B cell (primary cell): ENCODE measurements at regions not wholly inside any gene's neighbourhood (a gene's known extent, or its start where the extent isn't known, plus 50 kb on each side); places are given as distances from the start of the nearest gene placed in this dataset.

Experiments
- ATAC-seq: fragments of 200-7000 bp; cut with Tn5 transposase; one replicate; pipeline ENCODE4 v1.10.0; 2021; ENCODE audit warnings: low read depth, mild to moderate bottlenecking, moderate number of reproducible peaks, moderate library complexity
- CTCF ChIA-PET: fragments of 350-600 bp; sonication (Branson Sonifier 250); formaldehyde crosslinking; loops from one replicate; lab custom pipeline; 2021; ENCODE audit warnings: antibody characterized with exemption, inconsistent platforms; lab: Charles Lee
- POLR2A ChIA-PET: fragments of 350-600 bp; sonication (Branson Sonifier 250); formaldehyde crosslinking; loops from one replicate; lab custom pipeline; 2021; ENCODE audit warnings: antibody characterized with exemption; lab: Charles Lee
- DNase-seq: peaks from one replicate; pipeline ENCODE4 v3.0.0; 2013
- H2AFZ ChIP-seq: 2 replicates; pipeline ENCODE4 v1.6.1; 2012; ENCODE audit warnings: mild to moderate bottlenecking, low read depth, low read length; ENCODE audit not compliant: insufficient read depth, poor library complexity, severe bottlenecking
- H3K27ac ChIP-seq, 2 donors: 1 replicate in 1 of 2; 2 replicates in 1 of 2; pipeline ENCODE4 v1.5.1; 2012 to 2013; ENCODE audit warnings: low read length in 2 of 2, mild to moderate bottlenecking in 2 of 2, moderate library complexity in 1 of 2
- H3K27me3 ChIP-seq, 4 experiments: fragments of 200-600 bp in 1 of 4; sonication (generic) in 1 of 4; replicated peaks in 1 of 4; 1 replicate in 2 of 4; 2 replicates in 2 of 4; pipeline versions ENCODE4 v1.6.1 to v1.7.0; 2013 to 2016; ENCODE audit warnings: low read length in 3 of 4, mild to moderate bottlenecking in 2 of 4, mixed read lengths in 1 of 4, moderate library complexity in 1 of 4; ENCODE audit not compliant: insufficient read depth in 4 of 4, control insufficient read depth in 3 of 4; ENCODE audit errors: control extremely low read depth in 1 of 4
- H3K36me3 ChIP-seq, 2 experiments: replicated peaks in 1 of 2; 1 replicate in 1 of 2; 2 replicates in 1 of 2; pipeline versions ENCODE4 v1.6.1 to v1.7.1; 2013; ENCODE audit warnings: low read length in 1 of 2; ENCODE audit not compliant: insufficient read depth in 2 of 2, control insufficient read depth in 1 of 2; ENCODE audit errors: control extremely low read depth in 1 of 2, extremely low read depth in 1 of 2
- H3K4me1 ChIP-seq, 2 donors: fragments of 200-600 bp in 1 of 2; sonication (generic) in 1 of 2; 1 replicate in 1 of 2; 2 replicates in 1 of 2; pipeline versions ENCODE4 v1.5.1 to v1.6.1; 2013 to 2017; ENCODE audit warnings: low read length in 2 of 2; ENCODE audit not compliant: control insufficient read depth in 2 of 2, insufficient read depth in 2 of 2
- H3K4me2 ChIP-seq: replicated peaks from 2 replicates; pipeline ENCODE3; 2012; ENCODE audit warnings: mild to moderate bottlenecking, low read depth, low read length; ENCODE audit not compliant: poor library complexity, severe bottlenecking
- H3K4me3 ChIP-seq, 5 experiments: fragments of 200-600 bp in 1 of 5; sonication (generic) in 1 of 5; 1 replicate in 3 of 5; 2 replicates in 2 of 5; pipeline versions ENCODE4 v1.5.1 to v1.7.0; 2011 to 2016; ENCODE audit warnings: low read length in 4 of 5, mild to moderate bottlenecking in 4 of 5, low read depth in 2 of 5, control low read depth in 1 of 5, moderate library complexity in 1 of 5; ENCODE audit not compliant: insufficient read depth in 1 of 5; ENCODE audit errors: control extremely low read depth in 1 of 5, extremely low read depth in 1 of 5
- H3K79me2 ChIP-seq: fragments of 200-600 bp; sonication (generic); one replicate; pipeline ENCODE4 v1.6.0; 2016; ENCODE audit warnings: low read length; ENCODE audit not compliant: control insufficient read depth, insufficient read depth
- H3K9ac ChIP-seq: fragments of 200-600 bp; sonication (generic); 2 replicates; pipeline ENCODE4 v1.6.1; 2017; ENCODE audit warnings: mild to moderate bottlenecking, low read length, moderate library complexity
- H3K9me3 ChIP-seq, 3 donors: one replicate each; pipeline versions ENCODE4 v1.6.1 to v1.7.1; 2013; ENCODE audit warnings: low read length in 2 of 3; ENCODE audit not compliant: control insufficient read depth in 2 of 3, insufficient read depth in 1 of 3; ENCODE audit errors: control extremely low read depth in 1 of 3
- H4K20me1 ChIP-seq: 2 replicates; pipeline ENCODE4 v1.6.0; 2012; ENCODE audit warnings: mild to moderate bottlenecking, low read length; ENCODE audit not compliant: insufficient read depth, control insufficient read depth, poor library complexity, severe bottlenecking
- H3K27ac Mint-ChIP-seq: one replicate; pipeline ENCODE4 v1.8.0; 2021; ENCODE audit warnings: mixed read lengths
- H3K27me3 Mint-ChIP-seq: one replicate; pipeline ENCODE4 v1.8.0; 2021; ENCODE audit warnings: mixed read lengths
- H3K4me1 Mint-ChIP-seq: one replicate; pipeline ENCODE4 v1.8.0; 2021; ENCODE audit warnings: mixed read lengths
- H3K4me3 Mint-ChIP-seq: one replicate; pipeline ENCODE4 v1.8.0; 2021; ENCODE audit warnings: mixed read lengths
- H3K9me3 Mint-ChIP-seq: one replicate; pipeline ENCODE4 v1.8.0; 2022; ENCODE audit warnings: mixed read lengths; ENCODE audit not compliant: insufficient read depth
- CTCF ChIP-seq: fragments of 200-600 bp; IDR thresholded peaks from one replicate; pipeline ENCODE4 v1.8.0; 2022; ENCODE audit warnings: antibody characterized with exemption, mild to moderate bottlenecking
- EZH2 ChIP-seq: IDR thresholded peaks from 2 replicates; pipeline ENCODE4 v1.6.1; 2012; ENCODE audit warnings: borderline replicate concordance, low read depth, mild to moderate bottlenecking, moderate library complexity, low read length; ENCODE audit not compliant: insufficient read depth, poor library complexity, severe bottlenecking
- WGBS: methylation state at CpG from one replicate; pipeline ENCODE4 v1.1.5; 2013; ENCODE audit warnings: missing lambda C conversion rate; ENCODE audit not compliant: insufficient coverage; 5-methylcytosine and 5-hydroxymethylcytosine counted together
- intact Hi-C: fragments of 100-400 bp; cut with micrococcal nuclease; formaldehyde crosslinking; loops from one replicate; pipeline ENCODE4 v1.10.0; 2022

GRCh38 chr11:109130910-109131309 is 291.1 kb upstream of the C11orf87 start:
- Histone ChIP-seq H2AFZ (no peak overlapping the region), H3K4me1 (no peaks in the 10 kb centered on the region), H3K36me3 (no peaks in the 10 kb centered on the region), H3K27me3 (no peaks in the 10 kb centered on the region), H3K79me2 (no peaks in the 10 kb centered on the region), H3K4me3 (no peak overlapping the region), H3K9me3 (no peaks in the 10 kb centered on the region), H4K20me1 (no peaks in the 10 kb centered on the region), H3K9ac (no peak overlapping the region), H3K4me2 (no peak overlapping the region), H3K27ac (no peak overlapping the region)
- no peak for DNase-seq
- Mint-ChIP-seq H3K27ac (no peak overlapping the region), H3K27me3 (peaks cover 4% of the 10 kb centered on the region), H3K4me3 (no peak overlapping the region), H3K4me1 (no peaks in the 10 kb centered on the region), H3K9me3 (no peaks in the 10 kb centered on the region)
- ChIA-PET POLR2A (no interaction called here), CTCF (no interaction called here)
- intact Hi-C loops: no loop called here
- TF ChIP-seq CTCF (no peak), EZH2 (no peak)
- no CpG with 5 or more reads among the region's 1 CpG for WGBS
- no peak for ATAC-seq

DNA sequence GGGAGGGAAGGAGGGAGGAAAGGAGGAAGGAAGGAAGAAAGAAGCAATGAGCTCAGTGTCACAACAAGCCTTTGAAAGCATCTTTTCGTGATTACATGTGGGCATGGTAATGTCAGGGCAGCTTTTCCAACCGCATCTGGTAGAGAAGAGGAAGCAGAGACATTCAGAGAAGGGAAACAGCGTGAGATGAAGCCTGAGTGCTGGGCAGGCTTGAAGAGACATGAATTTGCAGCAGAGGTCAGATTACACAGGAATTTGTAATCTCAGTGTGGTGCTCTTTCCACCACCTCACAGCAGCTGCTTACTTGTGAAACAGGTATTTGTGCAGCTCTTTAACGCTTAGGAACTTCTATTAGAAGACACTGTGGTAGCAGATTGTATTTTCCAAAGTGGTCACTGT is 289.5 kb upstream of the C11orf87 start:
- Mint-ChIP-seq H3K27me3 (peaks cover 4% of the 10 kb centered on the region), H3K27ac (no peak overlapping the region), H3K4me3 (no peak overlapping the region), H3K9me3 (no peaks in the 10 kb centered on the region), H3K4me1 (no peaks in the 10 kb centered on the region)
- TF ChIP-seq EZH2: no peak
- no peak for TF ChIP-seq CTCF
- H3K9me3 ChIP-seq: no peaks in the 10 kb centered on the region
- no peak overlapping the region for H2AFZ ChIP-seq
- WGBS: 9% methylated on average over 3 of the region's 4 CpGs
- ATAC-seq (no peak), DNase-seq (no peak)
- no peak overlapping the region for H3K4me2 ChIP-seq
- intact Hi-C loops: no loop called here
- no peaks in the 10 kb centered on the region for H4K20me1 ChIP-seq
- ChIA-PET POLR2A (no interaction called here), CTCF (no interaction called here)
- no peaks in the 10 kb centered on the region for H3K27me3 ChIP-seq
- H3K4me3 ChIP-seq: no peak overlapping the region
- no peak overlapping the region for H3K27ac ChIP-seq
- H3K79me2 ChIP-seq: no peaks in the 10 kb centered on the region
- no peaks in the 10 kb centered on the region for H3K4me1 ChIP-seq
- no peak overlapping the region for H3K9ac ChIP-seq
- no peaks in the 10 kb centered on the region for H3K36me3 ChIP-seq
